ENCODE measurements at regions not wholly inside any gene's neighbourhood (a gene's known extent, or its start where the extent isn't known, plus 50 kb on each side); places are given as distances from the start of the nearest gene placed in this dataset.

DNA sequence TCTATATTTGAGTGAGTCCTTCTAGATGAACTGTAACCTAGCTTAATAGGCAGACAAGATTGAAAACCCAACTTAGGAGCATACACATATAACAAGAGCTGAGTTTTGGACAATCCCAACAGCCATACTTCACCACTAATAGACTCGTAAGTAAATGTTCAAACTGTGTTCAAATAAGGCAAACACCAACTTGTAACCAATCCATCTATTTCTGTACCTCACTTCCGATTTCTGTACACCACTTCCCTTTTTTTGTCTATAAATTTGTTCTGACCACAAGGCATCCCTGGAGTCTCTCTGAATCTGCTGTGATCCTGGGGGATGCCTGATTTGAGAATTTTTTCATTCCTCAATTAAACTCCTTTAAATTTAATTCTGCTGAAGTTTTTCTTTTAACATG lies 1149.1 kb upstream of the NRXN1 start:
- no peak for DNase-seq (ENCODE audit: low spot score)

DNA sequence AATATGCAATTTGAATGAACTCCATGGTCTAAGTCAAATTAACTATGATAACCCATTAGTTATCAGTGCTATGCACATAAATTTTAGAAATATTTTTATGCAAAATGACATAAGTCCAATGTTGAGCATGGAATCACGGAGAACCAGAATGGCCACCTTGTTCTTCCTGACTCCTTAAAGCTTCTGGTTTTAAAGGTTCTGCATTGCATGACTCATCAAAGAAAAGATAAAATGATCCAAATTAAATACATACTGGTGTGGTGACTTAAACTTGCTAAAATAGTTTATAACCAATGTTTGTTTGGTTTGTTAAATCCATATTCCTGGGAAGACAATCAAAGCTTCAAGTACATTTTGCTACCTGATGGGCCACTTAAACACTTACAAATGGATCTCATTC lies 1146.9 kb upstream of the NRXN1 start:
- DNase-seq (ENCODE audit: low spot score): no peak

DNA sequence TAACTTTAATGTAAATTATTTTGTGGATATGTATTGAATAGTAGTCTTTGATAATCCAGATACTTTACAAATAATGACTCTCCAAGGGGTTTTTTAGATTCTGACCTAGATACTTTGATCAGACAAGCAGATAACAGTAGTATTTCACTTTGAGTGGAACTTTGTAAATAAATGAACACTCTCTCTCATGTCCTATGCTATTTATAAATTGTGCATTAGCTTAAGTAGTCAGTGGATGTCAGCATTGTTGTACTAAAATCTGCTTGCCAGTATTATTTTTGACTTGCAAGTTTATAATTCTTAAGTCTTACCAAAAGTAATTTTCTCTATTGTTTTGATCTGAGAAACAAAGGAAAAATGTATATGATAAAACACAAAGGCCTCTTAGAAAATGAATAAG lies 1113.1 kb upstream of the NRXN1 start:
- DNase-seq (ENCODE audit: low spot score): no peak

DNA sequence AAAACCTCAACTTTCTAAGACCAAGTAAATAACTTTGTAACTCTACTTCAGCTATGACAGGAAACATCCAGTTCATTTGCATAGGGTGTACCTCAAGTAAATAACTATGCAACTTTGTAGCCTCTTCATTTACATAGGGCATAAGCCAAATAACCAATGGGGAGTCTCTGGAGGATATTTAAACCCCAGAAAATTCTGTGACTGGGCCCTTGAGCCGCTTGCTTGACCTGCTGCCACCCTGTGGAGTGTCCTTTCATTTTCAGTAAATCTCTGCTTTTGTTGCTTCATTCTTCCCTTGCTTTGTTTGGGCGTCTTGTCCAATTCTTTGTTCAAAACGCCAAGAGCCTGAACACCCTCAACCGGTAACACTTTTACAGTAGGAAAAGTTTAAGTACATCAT lies 1112.7 kb upstream of the NRXN1 start:
- no peak for DNase-seq (ENCODE audit: low spot score)

DNA sequence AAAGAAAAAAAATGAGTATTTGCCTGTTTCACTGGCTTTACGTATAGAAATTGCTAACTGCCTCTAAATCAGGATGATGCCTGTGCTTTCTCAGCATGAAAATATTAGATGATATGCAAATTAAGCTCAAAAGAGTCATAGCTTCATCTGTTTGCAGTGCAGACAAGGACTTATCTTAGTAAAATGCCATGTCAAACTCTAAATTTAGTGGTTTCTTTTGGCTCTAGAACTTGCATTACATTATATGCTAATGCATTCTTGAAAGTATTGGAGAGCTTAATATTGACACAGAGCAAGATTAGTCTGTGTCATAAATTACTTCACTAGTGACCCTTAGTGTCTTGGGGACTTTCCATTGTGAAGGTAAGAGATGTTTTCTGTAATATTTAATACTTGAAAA lies 1109.1 kb upstream of the NRXN1 start:
- peak; percentile 24 for DNase-seq (ENCODE audit: low spot score)

DNA sequence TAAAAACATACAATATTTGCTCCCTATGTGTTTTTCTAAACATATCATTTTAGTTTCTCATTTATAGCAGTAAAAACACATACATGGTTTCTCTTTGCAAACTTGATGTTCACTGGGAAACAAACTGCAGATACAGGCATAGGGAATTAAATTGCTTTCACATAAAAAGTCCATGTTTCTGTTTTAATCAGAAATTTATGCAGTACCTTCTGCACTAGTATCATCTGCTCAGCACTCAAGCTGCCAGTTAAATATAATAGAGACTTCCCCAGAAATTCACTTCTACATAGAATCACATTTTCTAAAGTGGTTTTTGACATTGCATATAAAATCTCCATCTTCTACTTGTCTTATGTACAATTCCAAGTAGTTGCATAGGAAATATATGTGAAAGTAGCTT lies 1107.3 kb upstream of the NRXN1 start:
- no peak for DNase-seq (ENCODE audit: low spot score)

DNA sequence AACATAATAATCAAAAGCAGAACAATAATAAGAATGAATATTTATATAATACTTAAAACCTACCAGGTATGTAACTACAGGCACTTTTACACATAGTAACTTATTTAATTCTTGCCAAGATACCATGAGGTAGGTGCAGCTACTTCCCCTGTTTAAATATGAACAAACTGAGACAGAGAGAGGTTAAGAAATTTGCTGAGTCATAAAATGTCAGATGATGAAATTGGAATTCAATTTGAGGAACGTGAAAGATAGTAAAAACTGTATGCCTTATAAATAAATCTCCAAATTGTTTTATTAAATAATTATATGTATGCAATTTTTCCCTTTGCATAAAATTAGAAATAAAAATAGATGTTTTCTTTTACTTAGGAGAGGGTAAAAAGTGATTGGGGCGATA lies 1103.3 kb upstream of the NRXN1 start:
- DNase-seq (ENCODE audit: low spot score): no peak

DNA sequence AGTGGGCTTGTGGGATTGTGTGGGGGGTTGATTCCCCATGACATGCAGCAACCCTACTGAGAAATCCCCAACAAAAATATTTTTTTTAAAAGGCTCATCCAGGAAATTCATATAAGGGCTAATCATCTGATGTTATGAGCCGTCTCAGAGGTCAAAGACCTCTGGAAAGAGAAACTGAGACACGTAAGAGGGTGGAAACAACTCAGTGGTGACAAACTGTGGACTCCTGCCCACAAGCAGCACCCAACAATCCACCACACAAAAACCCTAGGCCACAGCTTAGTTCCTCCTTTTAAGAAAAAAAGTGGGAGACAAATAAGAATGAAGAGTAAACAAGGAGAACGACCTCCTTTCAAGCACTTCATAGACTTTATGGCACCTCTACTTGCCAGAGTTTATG lies 1096.1 kb upstream of the NRXN1 start:
- DNase-seq (ENCODE audit: low spot score): no peak

DNA sequence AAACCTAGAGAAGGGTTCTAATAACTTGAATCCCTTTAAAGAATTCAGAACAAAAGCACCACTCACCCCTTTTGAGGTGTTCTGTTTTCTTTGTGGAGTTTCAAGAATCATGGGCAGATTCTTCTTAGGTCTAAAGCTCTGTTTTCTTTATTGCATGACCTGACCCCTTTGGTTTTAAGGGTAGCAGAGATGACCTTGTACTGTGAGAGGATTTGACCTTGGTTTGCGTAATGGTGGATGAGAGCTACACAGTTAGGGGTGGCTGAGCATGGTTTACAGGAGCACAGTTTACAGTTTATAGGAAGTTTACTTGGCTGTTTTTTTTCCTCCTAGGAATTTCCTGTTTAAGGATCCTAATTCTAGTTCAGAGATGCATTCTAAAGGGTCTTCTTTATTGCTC lies 1095.6 kb upstream of the NRXN1 start:
- DNase-seq (ENCODE audit: low spot score): no peak

DNA sequence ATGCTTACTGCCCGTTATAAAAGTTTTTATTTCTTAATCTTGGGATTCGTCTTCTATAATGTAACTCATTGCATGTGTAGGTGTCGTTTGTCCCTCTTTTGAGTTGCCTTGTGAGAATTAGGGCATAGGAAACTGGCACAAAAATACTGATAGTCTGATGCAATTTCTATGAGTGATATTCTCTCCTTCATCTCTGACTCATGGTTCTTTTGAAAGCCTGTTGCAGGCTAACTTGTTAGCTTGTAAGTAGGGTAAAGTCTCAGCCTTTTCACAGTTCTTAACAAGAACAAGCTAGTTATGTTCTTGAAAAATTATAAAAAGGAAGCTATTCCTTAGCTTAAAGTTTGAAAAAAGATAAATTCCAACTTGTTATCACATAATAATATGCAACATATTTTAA lies 1085.4 kb upstream of the NRXN1 start:
- no peak for DNase-seq (ENCODE audit: low spot score)

DNA sequence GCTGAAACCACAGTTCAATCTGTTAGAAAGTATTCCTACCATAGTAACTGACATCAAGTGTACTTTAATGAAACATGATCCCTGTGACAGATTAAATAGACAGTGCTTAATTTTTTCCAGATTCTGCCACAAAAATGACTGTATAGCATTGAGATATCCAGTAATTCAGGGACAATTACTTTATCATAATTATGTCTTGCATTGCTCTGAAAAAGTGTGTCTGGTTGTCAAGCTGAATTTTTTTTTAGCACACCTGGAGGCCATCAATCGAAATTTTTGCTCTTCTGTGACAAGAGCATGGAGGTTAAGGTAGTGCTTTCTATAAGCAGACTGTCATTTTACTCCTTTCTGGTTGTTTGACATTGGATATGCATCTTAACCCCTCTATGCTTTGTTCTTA lies 1083.8 kb upstream of the NRXN1 start:
- DNase-seq (ENCODE audit: low spot score): no peak

DNA sequence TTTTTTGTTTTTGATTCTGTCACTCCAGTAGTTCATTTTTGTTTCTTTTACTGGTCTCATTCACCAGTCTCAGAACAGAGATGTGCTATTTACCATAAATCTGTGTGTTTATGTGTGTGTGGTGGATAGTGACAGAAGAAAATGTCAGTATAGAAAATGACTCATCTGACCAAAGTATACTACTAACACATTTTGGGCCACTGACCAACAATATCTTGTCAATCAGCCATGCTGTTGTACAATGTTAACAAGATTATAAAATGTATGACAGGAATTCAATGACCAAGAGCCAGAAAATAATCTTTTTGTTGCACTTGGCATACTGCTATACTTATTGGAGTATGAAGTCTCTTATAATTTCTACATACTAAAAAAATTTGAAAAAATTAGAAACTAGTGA lies 1081.4 kb upstream of the NRXN1 start:
- DNase-seq (ENCODE audit: low spot score): no peak

DNA sequence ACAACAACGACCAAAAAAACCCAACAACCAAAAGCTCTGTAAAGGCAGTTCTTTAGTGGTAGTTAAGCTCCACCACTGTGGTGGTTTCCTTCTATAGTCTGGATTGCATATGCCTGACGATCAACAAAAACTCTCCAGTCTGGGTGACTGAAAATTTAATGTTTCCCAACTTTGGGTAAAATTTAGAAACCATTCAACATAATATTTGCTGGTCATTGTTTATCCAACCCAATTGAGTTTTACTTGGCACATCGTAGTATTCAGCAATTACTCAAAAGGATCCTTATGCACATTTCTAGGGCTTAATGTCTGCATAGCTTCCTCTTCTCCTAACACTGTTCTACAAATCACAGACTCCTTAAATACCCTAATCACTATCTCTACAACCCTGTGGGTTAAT lies 1080.2 kb upstream of the NRXN1 start:
- no peak for DNase-seq (ENCODE audit: low spot score)

DNA sequence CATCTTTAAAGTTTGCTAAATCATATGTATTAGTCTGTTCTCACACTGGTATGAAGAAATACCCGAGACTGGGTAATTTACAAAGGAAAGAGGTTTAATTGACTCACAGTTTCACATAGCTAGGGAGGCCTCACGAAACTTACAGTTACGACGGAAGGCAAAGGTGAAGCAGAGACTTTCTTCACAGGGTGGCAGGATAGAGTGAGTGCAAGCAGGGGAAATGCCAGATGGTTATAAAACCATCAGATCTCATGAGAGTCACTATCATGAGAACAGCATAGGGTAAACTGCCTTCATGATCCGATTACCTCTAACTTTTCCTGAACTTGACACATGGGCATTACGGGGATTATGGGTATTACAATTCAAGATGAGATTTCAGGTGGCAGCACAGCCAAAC lies 1075.2 kb upstream of the NRXN1 start:
- DNase-seq (ENCODE audit: low spot score): no peak

DNA sequence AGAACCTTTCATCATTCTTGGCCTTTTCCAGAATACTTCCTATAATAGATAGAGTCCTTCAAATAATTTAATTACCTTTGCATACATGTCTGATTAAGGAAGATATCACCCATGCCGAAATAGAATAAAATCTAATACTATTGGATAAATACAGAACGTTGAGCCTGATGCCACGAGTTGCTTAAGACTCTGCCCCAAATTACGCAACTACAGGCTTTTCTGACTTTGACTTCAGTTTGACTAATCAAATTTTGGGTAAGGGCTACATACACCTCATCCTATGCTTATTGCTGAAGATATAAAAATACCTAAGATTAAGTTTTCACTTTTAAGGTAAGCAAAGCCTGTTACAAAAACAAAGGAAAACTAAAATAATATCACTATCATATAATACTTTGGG lies 1065.1 kb upstream of the NRXN1 start:
- DNase-seq (ENCODE audit: low spot score): no peak

DNA sequence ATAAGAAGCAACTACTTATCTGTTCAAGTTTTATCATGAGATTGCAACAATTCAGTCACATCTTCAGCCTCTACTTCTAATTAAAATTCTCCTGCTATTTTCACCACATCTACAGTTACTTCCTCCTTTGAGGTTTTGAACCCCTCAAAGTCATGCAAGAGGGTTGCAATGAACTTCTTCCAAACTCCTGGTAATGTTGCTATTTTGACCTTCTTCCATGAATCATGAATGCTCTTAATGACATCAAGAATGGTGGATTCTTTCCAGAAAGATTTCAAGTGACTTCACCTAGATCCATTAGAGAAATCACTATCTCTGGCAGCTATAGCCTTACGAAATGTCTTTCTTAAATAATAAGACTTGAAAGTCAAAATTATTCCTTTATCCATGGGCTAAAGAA lies 1052.8 kb upstream of the NRXN1 start:
- no peak for DNase-seq (ENCODE audit: low spot score)

DNA sequence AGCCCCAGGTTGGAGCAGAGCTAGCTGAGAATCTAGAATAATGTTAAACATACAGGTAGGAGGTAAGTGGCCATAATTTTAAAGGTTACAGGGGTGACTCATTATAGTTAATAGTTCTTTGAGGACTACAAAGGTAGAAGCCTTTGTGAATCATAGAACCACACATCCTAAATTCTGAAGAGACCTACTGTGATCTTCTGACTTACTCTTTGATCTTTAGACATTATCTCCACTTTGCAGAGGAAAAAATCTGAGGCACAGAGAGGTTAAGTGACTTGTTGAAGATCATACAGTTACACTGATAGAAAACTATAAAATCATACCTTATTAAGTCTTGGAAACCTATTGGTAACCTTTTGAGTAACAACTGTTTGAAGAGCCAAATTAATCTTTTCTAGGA lies 1051.3 kb upstream of the NRXN1 start:
- DNase-seq (ENCODE audit: low spot score): no peak

DNA sequence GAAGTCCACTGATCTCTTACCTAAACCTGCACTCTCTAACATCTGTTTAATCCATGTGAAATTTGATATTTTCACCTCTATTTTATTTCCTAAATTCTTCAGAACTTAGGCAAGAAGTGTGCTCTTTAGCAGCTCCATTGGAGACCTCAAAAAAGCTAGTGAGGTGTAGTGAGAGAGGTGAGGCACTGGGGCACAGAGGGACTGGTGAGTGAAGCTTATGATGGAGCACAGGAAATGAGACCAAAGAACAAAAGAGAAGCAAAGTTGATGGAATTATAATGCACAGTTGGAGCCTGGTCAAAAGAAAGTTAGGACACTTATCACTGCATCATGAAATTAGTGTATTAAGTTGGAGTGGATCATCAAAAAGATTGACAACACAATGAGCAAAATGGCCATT lies 1050.7 kb upstream of the NRXN1 start:
- DNase-seq (ENCODE audit: low spot score): no peak

DNA sequence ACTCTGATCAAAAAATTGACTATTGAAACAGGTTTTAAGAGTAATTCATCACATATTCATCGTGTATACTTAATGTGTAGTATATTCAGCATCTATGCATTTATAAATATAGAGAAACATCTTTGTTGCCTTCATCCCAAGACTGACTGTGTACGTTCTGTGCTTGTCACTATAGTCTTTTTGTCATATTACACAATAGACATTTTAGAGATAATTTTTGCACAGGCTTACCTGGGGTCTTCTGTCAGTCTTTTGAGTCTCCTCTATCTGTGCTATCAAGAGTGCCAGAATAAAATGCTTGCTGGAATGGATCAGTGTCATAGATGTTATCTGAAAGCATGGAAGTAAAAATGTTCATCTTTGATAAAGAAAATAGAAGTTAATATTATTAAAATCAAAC lies 1047.7 kb upstream of the NRXN1 start:
- DNase-seq (ENCODE audit: low spot score): no peak

DNA sequence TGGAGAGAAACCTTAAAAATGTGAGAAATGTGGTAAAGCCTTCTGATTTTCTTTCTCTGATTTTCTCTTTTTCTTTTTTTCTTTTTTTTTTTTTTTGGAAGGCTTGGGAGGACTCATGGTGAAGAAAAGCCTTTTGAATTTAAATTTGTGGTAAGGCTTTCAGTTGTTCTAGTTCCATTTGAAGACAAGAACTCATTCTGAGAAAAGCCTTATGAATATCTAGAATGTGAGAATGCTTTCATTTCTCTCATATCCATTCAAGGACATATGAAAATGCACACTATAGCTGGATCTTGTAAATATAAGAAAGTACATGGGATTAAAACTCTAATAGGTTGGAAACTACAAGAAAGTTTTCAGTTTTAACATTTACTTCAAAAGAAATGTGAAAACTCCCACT lies 1045.2 kb upstream of the NRXN1 start:
- no peak for DNase-seq (ENCODE audit: low spot score)

DNA sequence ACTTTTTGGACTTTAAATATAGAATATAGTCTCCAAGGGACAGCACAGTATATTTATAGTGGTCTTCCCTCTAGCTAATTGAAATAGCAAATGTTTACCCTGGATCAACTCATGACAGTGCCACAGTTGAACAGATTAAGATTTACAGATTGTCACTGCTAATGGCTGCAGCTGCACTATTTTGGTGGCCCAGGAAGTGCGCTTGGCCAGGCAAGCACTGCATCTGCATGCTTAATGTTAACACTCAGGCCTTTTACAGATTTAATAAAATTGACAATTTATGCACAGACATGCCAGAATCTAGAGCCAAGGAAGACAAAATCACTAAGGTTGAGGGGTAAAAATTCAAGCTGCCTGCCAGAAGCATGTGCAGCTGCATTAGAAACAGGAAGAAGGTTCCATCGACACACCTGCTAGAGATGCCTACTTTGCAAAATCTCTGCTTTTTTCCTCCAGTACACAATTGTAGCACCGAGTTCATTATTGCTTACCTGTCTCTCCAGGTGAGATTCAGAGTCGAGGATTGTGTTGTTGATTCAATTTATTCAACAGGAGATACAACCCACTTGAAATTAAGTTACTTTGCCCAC lies 1042.3 kb upstream of the NRXN1 start:
- no peak for DNase-seq (ENCODE audit: low spot score)

DNA sequence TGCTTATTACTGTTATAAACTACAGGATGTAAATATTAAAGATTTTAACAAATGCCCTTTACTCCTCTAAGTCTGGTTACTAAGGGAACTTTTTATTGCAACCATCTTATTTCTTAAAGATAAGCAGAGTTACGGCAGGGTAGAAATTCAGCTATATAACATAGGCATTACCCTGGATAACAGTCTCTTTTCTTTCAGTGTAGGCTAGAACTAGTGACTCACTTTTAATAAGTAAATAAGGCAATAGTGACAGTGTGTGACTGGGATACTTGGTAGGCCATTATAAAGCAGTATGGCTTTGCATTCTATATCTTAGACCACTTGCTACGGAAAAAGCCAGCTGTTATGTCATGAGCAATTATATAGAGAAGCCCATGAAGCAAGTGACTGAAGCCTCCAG lies 1041.0 kb upstream of the NRXN1 start:
- peak; percentile 11 for DNase-seq (ENCODE audit: low spot score)

DNA sequence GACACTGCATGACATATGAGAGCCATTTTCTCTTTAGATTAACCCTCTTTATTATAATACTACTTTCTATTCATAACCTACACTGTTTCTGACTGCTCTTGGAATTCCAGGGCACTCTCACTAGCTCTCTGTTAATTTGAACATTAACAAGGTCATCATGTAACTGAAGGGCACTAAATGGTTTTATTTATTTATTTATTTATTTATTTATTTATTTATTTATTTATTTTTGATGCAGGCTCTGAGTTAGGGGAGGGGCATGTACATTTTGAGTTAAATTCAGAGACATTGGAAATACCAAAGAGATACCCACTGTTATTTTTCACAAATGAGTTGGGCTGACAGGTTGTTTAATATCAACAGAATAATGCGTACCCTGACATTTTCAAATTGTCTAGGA lies 1038.7 kb upstream of the NRXN1 start:
- no peak for DNase-seq (ENCODE audit: low spot score)

DNA sequence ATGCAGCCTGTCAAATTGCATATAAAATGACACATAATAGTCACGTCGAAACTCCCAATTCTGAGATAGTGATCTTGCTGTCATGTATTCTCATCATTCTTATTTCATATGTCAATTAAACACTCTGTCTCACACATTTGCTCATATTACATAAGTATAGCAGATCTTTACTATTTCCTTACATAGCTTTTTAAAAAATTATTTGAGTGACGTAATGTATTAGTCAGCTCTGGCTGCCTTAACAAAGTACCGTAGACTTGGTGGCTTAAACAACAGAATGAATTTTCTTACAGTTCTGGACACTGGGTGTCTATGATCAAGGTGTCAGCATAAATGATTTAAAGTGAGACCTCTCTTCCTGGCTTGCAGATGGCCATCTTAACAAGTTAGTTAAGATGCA lies 1032.3 kb upstream of the NRXN1 start:
- no peak for DNase-seq (ENCODE audit: low spot score)

DNA sequence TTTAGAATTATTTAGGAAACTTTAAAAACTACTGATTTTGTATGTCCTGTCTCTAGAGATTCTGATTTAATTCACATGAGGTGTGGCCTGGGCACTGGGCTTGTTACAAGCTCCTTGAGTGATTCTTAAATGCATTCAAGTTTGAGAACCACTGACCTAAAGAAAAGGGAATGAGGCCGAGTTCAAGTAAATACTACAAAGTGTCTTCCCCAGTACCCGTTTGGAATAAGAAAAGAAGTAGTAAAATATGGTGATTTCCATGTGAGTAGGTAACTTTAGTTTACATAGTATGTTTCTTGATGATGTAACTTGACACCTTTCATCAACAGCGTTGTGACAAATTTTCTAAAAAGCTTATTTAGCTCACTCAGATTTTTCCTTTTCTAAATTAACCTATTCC lies 1022.9 kb upstream of the NRXN1 start:
- no peak for DNase-seq (ENCODE audit: low spot score)

All from umbilical cord (tissue), 1 donor.